ENCODE measurements at regions not wholly inside any gene's neighbourhood (a gene's known extent, or its start where the extent isn't known, plus 50 kb on each side); places are given as distances from the start of the nearest gene placed in this dataset.

- peak in 1 of 3 experiments; percentile 53 for DNase-seq
Observed at GRCh38 chr5:5617024-5617423, 194.5 kb downstream of the ICE1 start.

GRCh38 chr5:5616247-5616895, 193.9 kb downstream of the ICE1 start:
- DNase-seq = peak in 1 of 3 experiments; percentile 43

- DNase-seq = peak in 2 of 3 experiments; percentile 28 to 81
Observed at GRCh38 chr5:5615569-5615968, 193.1 kb downstream of the ICE1 start.

GRCh38 chr5:5613261-5613990, 190.9 kb downstream of the ICE1 start:
- DNase-seq = no peak

- DNase-seq = no peak
Observed at GRCh38 chr5:5612096-5612495, 189.6 kb downstream of the ICE1 start.

- DNase-seq = no peak
Observed at GRCh38 chr5:5609935-5610334, 187.5 kb downstream of the ICE1 start.

- no peak for DNase-seq
Observed at GRCh38 chr5:5605170-5605764, 182.8 kb downstream of the ICE1 start.

- DNase-seq = no peak
Observed at GRCh38 chr5:5602554-5602953, 180.1 kb downstream of the ICE1 start.

GRCh38 chr5:5598547-5599113, 176.2 kb downstream of the ICE1 start:
- peak in 1 of 3 experiments; percentile 31 for DNase-seq

- DNase-seq = no peak
Observed at GRCh38 chr5:5593391-5593790, 170.9 kb downstream of the ICE1 start.

- no peak for DNase-seq
Observed at GRCh38 chr5:5592541-5592940, 170.1 kb downstream of the ICE1 start.

- no peak for DNase-seq
Observed at GRCh38 chr5:5591567-5591966, 169.1 kb downstream of the ICE1 start.

- no peak for DNase-seq
Observed at GRCh38 chr5:5589857-5590256, 167.4 kb downstream of the ICE1 start.

- peak in 2 of 3 experiments; percentile 54 to 68 for DNase-seq
Observed at GRCh38 chr5:5588887-5589826, 166.7 kb downstream of the ICE1 start.

GRCh38 chr5:5588386-5588785, 165.9 kb downstream of the ICE1 start:
- no peak for DNase-seq

- DNase-seq = no peak
Observed at GRCh38 chr5:5587474-5587873, 165.0 kb downstream of the ICE1 start.

GRCh38 chr5:5586721-5587120, 164.2 kb downstream of the ICE1 start:
- DNase-seq = no peak

- DNase-seq = no peak
Observed at GRCh38 chr5:5585751-5586341, 163.4 kb downstream of the ICE1 start.

GRCh38 chr5:5584751-5585150, 162.3 kb downstream of the ICE1 start:
- no peak for DNase-seq

GRCh38 chr5:5584236-5584745, 161.8 kb downstream of the ICE1 start:
- no peak for DNase-seq

- DNase-seq = no peak
Observed at GRCh38 chr5:5583832-5584231, 161.4 kb downstream of the ICE1 start.

Data from NCI-H1417 (cell line).